SU-DHL-6 (cell line): ENCODE measurements at regions not wholly inside any gene's neighbourhood (a gene's known extent, or its start where the extent isn't known, plus 50 kb on each side); places are given as distances from the start of the nearest gene placed in this dataset.
"Not testable (repeated sequence)": the region's sequence is repeated elsewhere in the genome, so short reads cannot be mapped to it uniquely, and the experiment has no call there.

Experiments
- H2AFZ ChIP-seq: fragments of 200-600 bp; sonication (generic); 2 replicates; pipeline ENCODE4 v1.6.1; 2014; ENCODE audit warnings: low read depth, mild to moderate bottlenecking, moderate library complexity, mixed read lengths, antibody characterized with exemption, low read length; ENCODE audit not compliant: severe bottlenecking
- H3F3A ChIP-seq: fragments of 200-600 bp; shearing (Covaris generic); 2 replicates; pipeline ENCODE4 v1.6.0; 2016; ENCODE audit warnings: antibody characterized with exemption, mild to moderate bottlenecking; ENCODE audit not compliant: insufficient read depth
- H3K27ac ChIP-seq: fragments of 200-600 bp; sonication (generic); 2 replicates; pipeline ENCODE4 v1.5.1; 2016; ENCODE audit warnings: low read depth, mild to moderate bottlenecking, low read length, moderate library complexity, mixed read lengths
- H3K27me3 ChIP-seq: fragments of 200-600 bp; sonication (generic), shearing (Covaris generic); 2 replicates; pipeline ENCODE4 v1.6.0; 2014; ENCODE audit warnings: mild to moderate bottlenecking, low read length
- H3K36me3 ChIP-seq: fragments of 200-600 bp; sonication (generic); 2 replicates; pipeline ENCODE4 v1.6.1; 2014; ENCODE audit warnings: mild to moderate bottlenecking, low read length, mixed read lengths
- H3K4me2 ChIP-seq: fragments of 300-600, 200-600 bp; shearing (Covaris generic), sonication (generic); 2 replicates; pipeline ENCODE4 v1.6.0; 2014; ENCODE audit warnings: low read length, low read depth, mild to moderate bottlenecking; ENCODE audit not compliant: poor library complexity, severe bottlenecking
- H3K4me3 ChIP-seq: fragments of 200-600 bp; sonication (generic); 2 replicates; pipeline ENCODE4 v1.5.1; 2014; ENCODE audit warnings: antibody characterized with exemption, low read length, mild to moderate bottlenecking, mixed read lengths; ENCODE audit not compliant: insufficient read depth, poor library complexity, severe bottlenecking
- H3K79me2 ChIP-seq: fragments of 200-600 bp; sonication (generic); 2 replicates; pipeline ENCODE4 v1.6.1; 2014; ENCODE audit warnings: mild to moderate bottlenecking, low read length, moderate library complexity; ENCODE audit not compliant: insufficient read depth
- H3K9ac ChIP-seq: fragments of 200-600 bp; sonication (generic); 2 replicates; pipeline ENCODE4 v1.7.0; 2014; ENCODE audit warnings: mild to moderate bottlenecking, low read length
- H3K9me2 ChIP-seq: fragments of 200-600 bp; sonication (generic); replicated peaks from 2 replicates; pipeline ENCODE4 v1.6.1; 2014; ENCODE audit warnings: low read length; ENCODE audit not compliant: insufficient read depth
- H3K9me3 ChIP-seq: fragments of 200-600 bp; sonication (generic); 2 replicates; pipeline ENCODE4 v1.6.1; 2014; ENCODE audit warnings: low read length, mixed read lengths; ENCODE audit not compliant: insufficient read depth
- H4K20me1 ChIP-seq: fragments of 200-600 bp; sonication (generic); 2 replicates; pipeline ENCODE4 v1.6.1; 2014; ENCODE audit warnings: low read depth, mild to moderate bottlenecking, antibody characterized with exemption, low read length, moderate library complexity, mixed read lengths

DNA sequence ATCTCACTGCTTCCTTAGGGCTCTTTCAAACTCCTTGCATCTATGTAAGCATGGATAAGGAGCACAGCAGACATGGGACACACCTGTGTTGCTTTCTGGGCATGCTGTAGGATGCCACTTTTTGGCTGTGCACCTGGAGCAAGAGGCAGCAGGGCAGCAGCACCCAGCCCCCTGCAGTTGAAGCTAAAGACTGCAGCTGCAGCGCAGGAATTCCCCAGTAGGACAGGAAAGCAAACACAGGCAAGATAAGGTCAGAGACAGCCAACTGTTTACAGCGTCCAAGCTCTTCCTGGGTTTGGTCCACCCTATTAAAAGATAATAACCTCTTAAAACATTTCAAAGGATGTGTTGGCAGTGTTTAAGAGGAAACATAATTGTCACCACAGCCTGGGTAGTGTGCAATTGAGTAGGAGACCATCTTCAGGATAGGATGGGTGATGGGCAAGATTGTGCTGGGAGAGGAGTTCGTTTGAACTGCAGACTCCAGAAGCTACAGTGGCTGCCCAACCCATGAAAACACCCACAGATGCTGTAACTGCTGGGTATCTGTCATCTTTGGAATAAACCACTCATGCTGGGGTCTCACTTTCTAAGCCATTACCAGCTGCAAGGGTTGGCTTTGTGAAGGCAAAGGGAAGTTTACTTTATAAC lies 242.3 kb upstream of the PLGLB1 start:
- H2AFZ ChIP-seq, H4K20me1 ChIP-seq, H3K27me3 ChIP-seq, H3K9me2 ChIP-seq, H3K9ac ChIP-seq, H3K4me3 ChIP-seq, H3K36me3 ChIP-seq, H3K79me2 ChIP-seq, H3F3A ChIP-seq, H3K27ac ChIP-seq, H3K9me3 ChIP-seq, H3K4me2 ChIP-seq: not testable (repeated sequence)

DNA sequence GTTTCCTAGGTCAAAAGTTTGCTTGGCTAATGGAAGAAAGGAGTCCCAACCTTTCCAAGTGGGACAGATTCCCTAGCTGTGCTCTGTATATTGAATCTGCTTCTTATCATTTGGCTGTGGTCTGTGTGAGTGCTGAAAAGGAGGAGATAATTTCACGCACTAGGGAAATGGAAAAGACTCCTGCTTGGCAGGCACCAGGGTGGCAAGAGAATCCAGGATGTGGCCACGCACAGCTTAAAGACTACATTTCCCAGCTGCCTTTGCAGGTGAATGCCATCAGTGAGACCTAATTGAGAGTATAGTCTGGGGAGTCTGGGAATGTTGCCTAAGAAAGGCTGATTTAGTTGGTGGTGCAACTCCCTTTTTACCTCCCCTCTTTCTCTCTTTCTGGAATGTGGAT lies 253.5 kb upstream of the PLGLB1 start:
- not testable (repeated sequence) for H3F3A ChIP-seq, H3K9me2 ChIP-seq, H3K4me2 ChIP-seq, H3K27ac ChIP-seq, H3K36me3 ChIP-seq, H3K9ac ChIP-seq, H4K20me1 ChIP-seq, H3K27me3 ChIP-seq, H3K9me3 ChIP-seq, H3K4me3 ChIP-seq, H2AFZ ChIP-seq, H3K79me2 ChIP-seq

DNA sequence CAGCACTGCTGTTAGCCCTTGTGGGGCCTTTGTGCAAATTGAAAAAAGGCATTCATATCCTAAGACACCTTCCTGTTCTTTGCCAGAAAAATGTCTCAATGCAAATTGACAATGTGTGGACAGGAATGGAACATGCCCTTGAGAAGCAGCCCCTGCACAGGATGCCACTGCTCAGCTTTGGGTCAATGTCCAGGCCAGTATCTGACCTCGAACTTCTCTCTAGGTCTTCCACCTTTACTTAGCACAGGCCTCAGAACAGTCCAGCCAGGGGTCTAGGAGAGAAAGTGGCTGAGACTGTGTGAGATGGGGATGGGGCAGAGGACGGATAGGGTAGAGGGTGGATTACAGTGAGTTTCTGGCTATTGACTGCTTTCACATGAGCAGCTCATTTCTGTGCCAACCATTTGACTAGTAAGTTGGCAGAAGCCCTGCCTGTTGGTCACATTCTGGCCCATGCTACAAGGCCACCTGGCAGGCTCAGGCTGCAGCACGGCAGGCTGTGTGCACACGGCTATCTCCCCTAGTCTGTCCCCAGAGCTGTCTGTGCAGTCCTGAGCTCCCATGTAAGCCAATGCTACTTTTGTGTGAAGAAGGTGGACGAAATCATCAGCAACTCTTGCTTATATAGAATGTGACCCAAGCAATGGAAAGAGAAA lies 254.5 kb upstream of the PLGLB1 start:
- H2AFZ ChIP-seq, H3F3A ChIP-seq, H3K4me2 ChIP-seq, H3K9me3 ChIP-seq, H4K20me1 ChIP-seq, H3K36me3 ChIP-seq, H3K27me3 ChIP-seq, H3K79me2 ChIP-seq, H3K9ac ChIP-seq, H3K27ac ChIP-seq, H3K9me2 ChIP-seq, H3K4me3 ChIP-seq: not testable (repeated sequence)

DNA sequence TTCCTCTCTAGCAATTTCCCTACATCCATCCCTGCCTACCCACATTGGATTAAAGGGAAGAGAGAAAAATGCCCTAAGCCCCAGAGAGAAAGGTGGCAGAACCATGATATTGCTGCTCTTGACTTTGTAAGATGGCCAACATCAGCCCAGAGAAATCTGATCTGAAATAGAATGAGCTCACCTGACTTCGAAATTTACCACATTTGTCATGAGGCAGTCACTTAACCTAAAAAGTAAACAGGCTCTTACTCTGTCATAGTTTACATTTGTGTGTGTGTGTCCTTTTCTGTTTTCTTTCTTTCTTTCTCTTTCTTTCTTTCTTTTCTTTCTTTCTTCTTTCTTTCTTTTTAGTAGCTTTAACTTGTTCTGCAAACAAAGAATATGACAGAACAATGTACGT lies 255.0 kb upstream of the PLGLB1 start:
- not testable (repeated sequence) for H3K27me3 ChIP-seq, H3K27ac ChIP-seq, H3K4me2 ChIP-seq, H2AFZ ChIP-seq, H3K79me2 ChIP-seq, H3K9ac ChIP-seq, H3K9me3 ChIP-seq, H3K4me3 ChIP-seq, H3F3A ChIP-seq, H3K36me3 ChIP-seq, H3K9me2 ChIP-seq, H4K20me1 ChIP-seq

DNA sequence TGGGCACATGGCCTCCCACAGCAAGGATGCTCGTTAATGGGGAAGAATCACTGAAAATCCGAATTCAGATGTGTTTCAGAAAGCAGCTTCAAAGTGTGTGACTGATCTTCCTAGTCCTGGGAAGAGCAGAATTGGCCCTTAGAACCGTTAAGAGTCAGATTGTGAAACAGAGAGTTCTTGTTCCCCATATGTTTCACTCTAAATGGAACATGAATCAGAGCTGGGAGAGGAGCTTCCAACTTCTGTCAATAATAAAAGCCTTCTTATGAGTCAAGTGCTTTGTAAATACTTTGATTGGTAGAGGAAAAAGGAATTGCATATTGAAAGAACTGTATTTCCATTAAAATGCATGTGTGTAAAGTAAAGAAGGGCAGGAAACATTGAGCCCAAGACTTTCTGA lies 256.1 kb upstream of the PLGLB1 start:
- not testable (repeated sequence) for H3K27me3 ChIP-seq, H3K4me2 ChIP-seq, H3K4me3 ChIP-seq, H3K79me2 ChIP-seq, H3K9me2 ChIP-seq, H3K36me3 ChIP-seq, H3K9me3 ChIP-seq, H3K27ac ChIP-seq, H3F3A ChIP-seq, H2AFZ ChIP-seq, H4K20me1 ChIP-seq, H3K9ac ChIP-seq

DNA sequence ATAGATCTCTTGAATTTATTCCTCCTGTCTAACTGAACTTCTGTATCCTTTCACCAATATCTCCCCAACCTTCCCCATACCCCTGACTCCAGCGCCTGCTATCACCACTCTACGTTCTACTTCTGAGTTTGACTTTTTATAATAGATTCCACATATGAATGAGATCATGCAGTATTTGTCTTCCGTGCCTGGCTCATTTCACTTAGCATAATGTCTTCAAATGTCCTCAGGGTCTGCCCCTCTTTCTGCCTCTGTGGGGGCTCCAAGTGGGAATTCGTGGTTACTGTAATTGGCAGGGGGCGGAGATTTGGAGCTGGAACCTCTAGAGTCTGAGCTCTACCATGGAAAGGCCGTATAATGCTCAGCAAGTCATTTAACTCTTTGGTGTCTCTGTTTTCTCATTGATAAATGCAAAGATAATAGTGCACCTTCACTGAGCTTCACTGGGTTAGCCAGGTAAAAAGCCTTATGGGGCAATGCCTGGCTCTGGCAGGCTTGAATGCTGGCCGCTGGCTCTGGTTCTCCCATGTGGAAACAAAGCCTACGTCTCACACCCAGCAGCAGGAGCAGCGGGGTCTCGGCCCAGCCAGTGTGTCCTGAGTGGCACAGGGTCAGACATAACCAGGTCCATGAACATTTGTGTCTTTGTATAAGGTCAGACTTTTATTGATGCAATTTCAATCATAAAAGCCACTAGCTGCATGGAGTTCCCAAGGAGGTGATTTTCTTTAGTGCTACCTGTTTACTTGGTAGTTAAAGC lies 259.1 kb upstream of the PLGLB1 start:
- H3K4me3 ChIP-seq, H2AFZ ChIP-seq, H3F3A ChIP-seq, H3K9ac ChIP-seq, H4K20me1 ChIP-seq, H3K79me2 ChIP-seq, H3K27me3 ChIP-seq, H3K27ac ChIP-seq, H3K36me3 ChIP-seq, H3K4me2 ChIP-seq, H3K9me3 ChIP-seq, H3K9me2 ChIP-seq: not testable (repeated sequence)

DNA sequence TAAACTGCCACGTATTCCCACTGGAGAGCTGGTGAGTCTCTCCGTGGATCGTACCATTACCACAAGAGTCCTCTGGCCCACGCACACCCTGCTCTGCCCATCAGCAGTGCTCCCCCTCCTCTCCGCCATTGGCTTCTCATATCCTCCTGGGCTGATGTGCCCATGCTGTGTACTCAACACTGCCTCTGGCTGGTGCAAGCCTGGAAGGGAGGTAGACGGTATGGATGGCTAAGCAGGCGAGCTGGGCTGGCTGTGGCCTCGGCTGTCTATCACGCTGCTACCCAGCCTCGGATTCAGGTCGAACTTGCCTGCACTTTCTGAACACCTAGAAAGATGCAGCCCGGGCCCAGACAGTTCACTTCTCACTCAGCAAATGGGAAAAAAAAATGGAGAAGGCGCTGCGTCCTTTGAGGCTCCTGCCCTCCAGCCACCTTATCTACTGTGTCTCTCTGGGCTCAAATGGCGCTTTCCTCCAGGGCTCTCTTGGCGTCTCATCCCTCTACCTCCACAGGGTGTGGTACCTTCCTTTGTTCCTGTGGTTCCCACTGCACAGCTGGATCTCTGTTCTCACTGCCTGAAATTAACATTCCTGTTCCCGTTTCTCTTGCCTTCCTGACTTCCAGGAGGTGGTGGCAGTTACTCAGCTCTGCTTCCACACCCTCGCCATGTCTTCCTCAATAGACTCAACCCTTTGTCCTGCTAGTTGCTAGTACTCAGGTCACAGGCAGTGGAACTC lies 262.3 kb upstream of the PLGLB1 start:
- H3K9ac ChIP-seq, H2AFZ ChIP-seq, H3K9me3 ChIP-seq, H3K79me2 ChIP-seq, H3K27ac ChIP-seq, H3K4me2 ChIP-seq, H3K4me3 ChIP-seq, H3K36me3 ChIP-seq, H3K9me2 ChIP-seq, H3F3A ChIP-seq, H3K27me3 ChIP-seq, H4K20me1 ChIP-seq: not testable (repeated sequence)

DNA sequence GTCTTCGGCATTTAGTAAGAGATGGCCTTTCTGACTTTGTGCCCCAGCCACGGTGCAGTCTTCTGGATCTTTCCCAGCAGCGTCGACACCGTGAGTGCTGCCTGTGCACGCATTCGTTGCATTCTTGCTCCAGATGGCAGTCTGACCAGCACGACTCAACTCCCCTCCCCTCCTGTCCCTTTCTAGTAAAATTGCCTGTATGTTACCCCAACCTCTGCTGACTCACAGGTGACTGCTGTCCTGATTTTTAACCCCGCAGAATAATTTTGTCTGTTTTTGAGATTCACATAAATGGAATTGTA lies 262.8 kb upstream of the PLGLB1 start:
- H3K4me2 ChIP-seq, H3K9me3 ChIP-seq, H3F3A ChIP-seq, H3K4me3 ChIP-seq, H3K27me3 ChIP-seq, H4K20me1 ChIP-seq, H3K79me2 ChIP-seq, H3K27ac ChIP-seq, H3K9me2 ChIP-seq, H3K36me3 ChIP-seq, H2AFZ ChIP-seq, H3K9ac ChIP-seq: not testable (repeated sequence)
